HG03095 (cell line): ENCODE measurements at regions not wholly inside any gene's neighbourhood (a gene's known extent, or its start where the extent isn't known, plus 50 kb on each side); places are given as distances from the start of the nearest gene placed in this dataset.
"Not testable (repeated sequence)": the region's sequence is repeated elsewhere in the genome, so short reads cannot be mapped to it uniquely, and the experiment has no call there.

ENCODE experiments used
- ATAC-seq: cut with Tn5 transposase; IDR thresholded peaks from one replicate; pipeline ENCODE4 v1.9.1; 2021; ENCODE audit warnings: moderate library complexity; ENCODE audit not compliant: unreplicated experiment

- no peak for ATAC-seq
Measured at GRCh38 chr1:106292130-106292529, 764.3 kb upstream of the PRMT6 start.

- ATAC-seq = no peak
Measured at GRCh38 chr1:106296431-106296830, 760.0 kb upstream of the PRMT6 start.

- ATAC-seq = no peak
Measured at GRCh38 chr1:106304106-106304505, 752.4 kb upstream of the PRMT6 start.

- no peak for ATAC-seq
Measured at GRCh38 chr1:106319612-106320011, 736.9 kb upstream of the PRMT6 start.

- ATAC-seq = no peak
Measured at GRCh38 chr1:106325600-106325999, 730.9 kb upstream of the PRMT6 start.

GRCh38 chr1:106344494-106344893, 712.0 kb upstream of the PRMT6 start:
- ATAC-seq = no peak

- no peak for ATAC-seq
Measured at GRCh38 chr1:106360252-106360651, 696.2 kb upstream of the PRMT6 start.

- no peak for ATAC-seq
Measured at GRCh38 chr1:106366627-106367319, 689.7 kb upstream of the PRMT6 start.

GRCh38 chr1:106378261-106378660, 678.2 kb upstream of the PRMT6 start:
- no peak for ATAC-seq

- no peak for ATAC-seq
Measured at GRCh38 chr1:106380772-106381171, 675.7 kb upstream of the PRMT6 start.

GRCh38 chr1:106389160-106389559, 667.3 kb upstream of the PRMT6 start:
- not testable (repeated sequence) for ATAC-seq

GRCh38 chr1:106393046-106393445, 663.4 kb upstream of the PRMT6 start:
- ATAC-seq = no peak

- no peak for ATAC-seq
Measured at GRCh38 chr1:106396020-106396419, 660.5 kb upstream of the PRMT6 start.

GRCh38 chr1:106398391-106398790, 658.1 kb upstream of the PRMT6 start:
- no peak for ATAC-seq

GRCh38 chr1:106406114-106406513, 650.4 kb upstream of the PRMT6 start:
- no peak for ATAC-seq

GRCh38 chr1:106412321-106412720, 644.2 kb upstream of the PRMT6 start:
- ATAC-seq = not testable (repeated sequence)

GRCh38 chr1:106435269-106435668, 621.2 kb upstream of the PRMT6 start:
- no peak for ATAC-seq

GRCh38 chr1:106439475-106439874, 617.0 kb upstream of the PRMT6 start:
- ATAC-seq = no peak

- ATAC-seq = no peak
Measured at GRCh38 chr1:106447466-106447865, 609.0 kb upstream of the PRMT6 start.

GRCh38 chr1:106456832-106457231, 599.6 kb upstream of the PRMT6 start:
- no peak for ATAC-seq

GRCh38 chr1:106457368-106457767, 599.1 kb upstream of the PRMT6 start:
- ATAC-seq = no peak

- ATAC-seq = no peak
Measured at GRCh38 chr1:106458866-106459265, 597.6 kb upstream of the PRMT6 start.

GRCh38 chr1:106459418-106459817, 597.1 kb upstream of the PRMT6 start:
- no peak for ATAC-seq
